BJ (cell line): ENCODE measurements at regions not wholly inside any gene's neighbourhood (a gene's known extent, or its start where the extent isn't known, plus 50 kb on each side); places are given as distances from the start of the nearest gene placed in this dataset.

Source experiments
- CTCF ChIA-PET: fragments of 350-600 bp; formaldehyde crosslinking; extraction: SDS; loops from one replicate; lab custom pipeline; 2021; ENCODE audit warnings: antibody characterized with exemption, inconsistent platforms; lab: Yijun Ruan, JAX
- POLR2A ChIA-PET: fragments of 300-600 bp; sonication (Branson Sonifier 250); formaldehyde crosslinking; extraction: SDS; loops from one replicate; lab custom pipeline; 2021; ENCODE audit warnings: antibody characterized with exemption; lab: Charles Lee
- DNase-seq: peaks from one replicate; pipeline ENCODE4 v3.0.0-alpha.2; 2011; ENCODE audit warnings: low read depth
- H3K27me3 ChIP-seq: 2 replicates; pipeline ENCODE4 v1.6.0; 2011; ENCODE audit warnings: low read length; ENCODE audit not compliant: control insufficient read depth, insufficient read depth
- H3K36me3 ChIP-seq: 2 replicates; pipeline ENCODE4 v1.5.1; 2011; ENCODE audit warnings: low read length; ENCODE audit not compliant: control insufficient read depth, insufficient read depth
- H3K4me3 ChIP-seq: 2 replicates; pipeline ENCODE4 v1.5.1; 2011; ENCODE audit warnings: low read depth, mild to moderate bottlenecking, control low read depth, low read length
- TF ChIP-seq, protein P1 (sequence below): IDR thresholded peaks from 2 replicates; pipeline ENCODE4 v1.5.1; 2011; ENCODE audit warnings: low read depth, mild to moderate bottlenecking, control low read depth, inconsistent platforms, low read length, moderate library complexity; ENCODE audit not compliant: insufficient read depth

DNA sequence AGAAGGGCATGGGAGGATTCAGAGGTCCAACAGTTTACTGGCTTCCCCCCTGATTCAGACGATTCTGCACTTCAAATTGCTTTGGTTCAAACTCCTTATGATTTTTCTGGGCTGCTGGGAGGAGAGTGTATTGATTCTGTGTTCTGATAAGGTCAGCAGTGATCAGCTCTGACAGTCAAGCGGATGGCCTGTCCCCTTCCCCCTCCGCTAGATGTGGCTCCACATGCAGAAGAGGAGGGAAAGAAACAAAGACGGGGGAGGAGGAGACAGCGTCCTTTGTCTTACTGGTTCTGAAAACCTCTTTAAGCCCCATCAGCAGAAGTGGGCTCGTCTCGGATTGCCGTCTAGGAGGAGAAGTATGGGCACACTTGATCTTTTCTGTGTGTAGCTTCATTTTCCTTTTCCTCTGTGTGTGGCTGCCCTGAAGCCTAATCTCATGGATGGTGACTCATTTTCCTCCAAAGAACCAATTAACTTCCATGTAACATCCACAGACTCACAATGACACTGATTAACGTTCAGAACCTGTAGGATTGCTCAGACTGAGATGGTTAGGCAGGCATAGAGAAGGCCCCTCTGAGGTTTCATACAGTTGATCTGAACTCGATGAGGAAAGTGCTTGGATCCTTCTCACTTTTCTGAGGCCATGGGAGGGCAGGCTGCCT lies 162.4 kb upstream of the PPP2R3A start:
- TF ChIP-seq, protein P1, sequence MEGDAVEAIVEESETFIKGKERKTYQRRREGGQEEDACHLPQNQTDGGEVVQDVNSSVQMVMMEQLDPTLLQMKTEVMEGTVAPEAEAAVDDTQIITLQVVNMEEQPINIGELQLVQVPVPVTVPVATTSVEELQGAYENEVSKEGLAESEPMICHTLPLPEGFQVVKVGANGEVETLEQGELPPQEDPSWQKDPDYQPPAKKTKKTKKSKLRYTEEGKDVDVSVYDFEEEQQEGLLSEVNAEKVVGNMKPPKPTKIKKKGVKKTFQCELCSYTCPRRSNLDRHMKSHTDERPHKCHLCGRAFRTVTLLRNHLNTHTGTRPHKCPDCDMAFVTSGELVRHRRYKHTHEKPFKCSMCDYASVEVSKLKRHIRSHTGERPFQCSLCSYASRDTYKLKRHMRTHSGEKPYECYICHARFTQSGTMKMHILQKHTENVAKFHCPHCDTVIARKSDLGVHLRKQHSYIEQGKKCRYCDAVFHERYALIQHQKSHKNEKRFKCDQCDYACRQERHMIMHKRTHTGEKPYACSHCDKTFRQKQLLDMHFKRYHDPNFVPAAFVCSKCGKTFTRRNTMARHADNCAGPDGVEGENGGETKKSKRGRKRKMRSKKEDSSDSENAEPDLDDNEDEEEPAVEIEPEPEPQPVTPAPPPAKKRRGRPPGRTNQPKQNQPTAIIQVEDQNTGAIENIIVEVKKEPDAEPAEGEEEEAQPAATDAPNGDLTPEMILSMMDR: no peak
- DNase-seq: no peak
- Histone ChIP-seq H3K36me3 (no peaks in the 10 kb centered on the region), H3K27me3 (0 out of 2 replicates have a peak, but pooled peaks cover 2% of the 10 kb centered on the region), H3K4me3 (no peak overlapping the region)
- ChIA-PET CTCF (no interaction called here), POLR2A (no interaction called here)

DNA sequence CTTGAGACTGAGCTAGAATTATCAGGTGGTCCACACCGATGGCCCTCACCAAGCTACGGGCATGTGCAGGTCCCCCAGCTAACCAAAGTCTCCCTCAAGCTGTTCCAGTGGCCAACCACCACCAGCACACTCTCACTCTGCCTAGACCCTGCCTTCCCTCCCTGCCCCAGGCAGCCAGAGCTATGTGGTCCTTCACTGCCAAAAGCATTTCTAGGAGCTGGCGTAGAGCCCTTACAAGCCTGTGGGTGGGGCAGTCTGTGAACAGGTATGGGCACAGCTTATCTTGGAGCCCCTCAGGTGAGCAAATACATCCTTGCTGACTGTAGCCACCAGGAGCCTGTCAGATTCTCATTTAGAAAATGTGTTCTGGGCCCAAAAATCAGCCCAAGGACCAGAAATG lies 159.8 kb upstream of the PPP2R3A start:
- ChIA-PET CTCF (no interaction called here), POLR2A (no interaction called here)
- H3K36me3 ChIP-seq: no peaks in the 10 kb centered on the region
- H3K27me3 ChIP-seq: no peaks in the 10 kb centered on the region
- H3K4me3 ChIP-seq: no peak overlapping the region
- TF ChIP-seq, protein P1: no peak
- no peak for DNase-seq

DNA sequence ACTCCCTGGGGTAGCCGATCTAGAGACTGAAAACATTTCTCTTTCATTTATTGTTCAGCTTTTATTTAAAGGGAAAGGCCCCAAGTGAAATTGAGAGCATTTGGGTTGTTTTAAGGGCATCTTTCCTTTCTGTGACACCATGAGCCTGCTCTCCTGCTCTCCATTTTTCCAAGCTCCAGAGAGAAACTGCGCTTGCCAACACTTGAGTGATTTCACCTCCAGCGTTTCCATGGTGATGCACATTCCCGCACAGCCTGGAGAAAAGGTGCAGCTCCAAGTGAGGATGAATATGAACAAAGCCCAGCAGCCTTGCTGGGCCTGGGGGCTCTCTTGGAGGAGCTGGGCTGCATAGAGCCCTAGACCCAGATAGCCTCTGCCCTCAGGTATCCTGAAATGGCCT lies 159.2 kb upstream of the PPP2R3A start:
- no peak overlapping the region for H3K4me3 ChIP-seq
- H3K36me3 ChIP-seq: no peaks in the 10 kb centered on the region
- CTCF ChIA-PET: no interaction called here
- H3K27me3 ChIP-seq: no peaks in the 10 kb centered on the region
- TF ChIP-seq, protein P1: no peak
- no peak for DNase-seq
- POLR2A ChIA-PET: no interaction called here

DNA sequence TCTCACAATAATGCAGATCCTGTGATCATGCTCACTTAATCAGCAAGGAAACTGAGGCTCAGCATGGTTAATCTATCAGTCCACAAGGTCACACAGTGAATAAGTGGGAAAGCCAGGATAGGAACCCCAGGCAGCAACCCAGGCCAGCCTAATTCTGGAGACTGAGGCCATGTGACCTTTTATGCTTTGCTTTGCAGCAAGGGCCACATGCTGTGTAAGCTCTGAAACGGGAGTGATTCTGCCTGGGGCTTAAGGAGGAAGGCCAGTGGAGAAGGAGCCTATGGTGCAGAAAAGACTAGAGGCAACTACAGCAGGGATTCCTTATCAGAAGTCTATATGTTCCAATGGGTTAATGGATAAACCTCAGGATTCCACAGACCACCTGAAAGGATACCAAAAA lies 157.6 kb upstream of the PPP2R3A start:
- Histone ChIP-seq H3K27me3 (no peaks in the 10 kb centered on the region), H3K4me3 (no peak overlapping the region), H3K36me3 (no peaks in the 10 kb centered on the region)
- ChIA-PET CTCF (no interaction called here), POLR2A (no interaction called here)
- no peak for DNase-seq
- TF ChIP-seq, protein P1: no peak

DNA sequence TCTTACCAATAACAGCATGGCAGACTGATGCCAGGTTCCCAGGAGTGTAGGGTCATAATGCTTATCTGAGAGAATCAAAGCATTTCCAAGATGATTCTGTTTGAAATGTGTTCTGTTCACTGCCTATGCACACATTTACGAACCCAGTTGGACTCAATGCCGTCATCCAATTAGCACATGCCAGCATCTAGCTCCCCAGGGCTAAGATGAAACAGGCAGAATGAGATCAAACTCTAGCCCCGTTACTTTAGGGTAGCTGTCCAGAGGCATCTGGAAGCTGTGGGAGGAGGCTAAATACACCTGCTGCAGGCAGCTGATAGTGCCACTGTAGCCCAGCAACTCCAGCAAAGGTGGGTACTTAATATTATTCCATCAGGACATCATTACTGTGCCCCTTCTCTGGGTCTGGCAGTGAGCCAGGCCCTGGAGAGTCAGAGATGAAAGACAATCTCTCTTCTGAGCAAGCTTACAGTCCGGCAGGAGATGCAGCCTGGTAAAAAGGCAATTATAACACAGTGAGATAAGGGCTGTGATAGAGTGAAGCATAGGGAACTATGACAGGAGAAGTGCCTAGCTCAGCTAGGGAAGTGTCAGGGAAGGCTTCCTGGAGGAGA lies 156.4 kb upstream of the PPP2R3A start:
- no peak for DNase-seq
- H3K4me3 ChIP-seq: no peak overlapping the region
- H3K36me3 ChIP-seq: no peaks in the 10 kb centered on the region
- CTCF ChIA-PET: no interaction called here
- POLR2A ChIA-PET: no interaction called here
- TF ChIP-seq, protein P1: no peak
- H3K27me3 ChIP-seq: no peaks in the 10 kb centered on the region
